ENCODE measurements at regions not wholly inside any gene's neighbourhood (a gene's known extent, or its start where the extent isn't known, plus 50 kb on each side); places are given as distances from the start of the nearest gene placed in this dataset.

GRCh38 chr20:10970109-10970508 lies 296.3 kb upstream of the JAG1 start:
- in situ Hi-C loops (cut with HindIII; ENCODE audit: low pct_unique_long_range_greater_than_20kb, low sequenced_read_pairs) (no loop called here), intact Hi-C loops (cut with micrococcal nuclease; ENCODE audit: unreplicated experiment) (no loop called here)
- no peaks in the 10 kb centered on the region for H3K27me3 ChIP-seq (ENCODE audit: control insufficient read depth, insufficient read depth, low read length)
- DNase-seq (ENCODE audit: low read depth, low spot score), result no peak
- ChIA-PET CTCF (no interaction called here), POLR2A (no interaction called here)
- no TSS peak for BruUV-seq (replicated peaks)
- no peak overlapping the region for H3K27ac ChIP-seq (ENCODE audit: low read length)
- no peaks in the 10 kb centered on the region for H3K36me3 ChIP-seq (ENCODE audit: control insufficient read depth, insufficient read depth, low read length)
- no peak for TF ChIP-seq TCF7L2 (IDR thresholded peaks at IDR 0.05; ENCODE audit: low read depth, low read length)
- no peak for TF ChIP-seq SIN3A (IDR thresholded peaks at IDR 0.05; ENCODE audit: borderline replicate concordance, insufficient read depth, low read depth, low read length)
- no peak for TF ChIP-seq POLR2AphosphoS5 (IDR thresholded peaks at IDR 0.05; ENCODE audit: low read depth, low read length)
- TF ChIP-seq REST (IDR thresholded peaks at IDR 0.05; ENCODE audit: insufficient read depth in 1 of 2, low read depth in 2 of 2, low read length in 1 of 2), result no peak
- no peak for TF ChIP-seq CTCF (IDR thresholded peaks at IDR 0.05)
- H3K9me3 ChIP-seq (ENCODE audit: control insufficient read depth, insufficient read depth, low read depth, low read length), result no peaks in the 10 kb centered on the region
- no peak overlapping the region for H3K4me3 ChIP-seq (ENCODE audit: low read depth in 2 of 2, low read length in 2 of 2)
- no peak for ATAC-seq
- no peaks in the 10 kb centered on the region for H3K4me1 ChIP-seq (ENCODE audit: control insufficient read depth, insufficient read depth, low read length)

- H3K4me3 ChIP-seq (ENCODE audit: low read depth in 2 of 2, low read length in 2 of 2), result no peak overlapping the region
- no peaks in the 10 kb centered on the region for H3K4me1 ChIP-seq (ENCODE audit: control insufficient read depth, insufficient read depth, low read length)
- H3K36me3 ChIP-seq (ENCODE audit: control insufficient read depth, insufficient read depth, low read length), result no peaks in the 10 kb centered on the region
- POLR2A ChIA-PET, result no interaction called here
- TF ChIP-seq TCF7L2 (IDR thresholded peaks at IDR 0.05; ENCODE audit: low read depth, low read length) (no peak), POLR2AphosphoS5 (IDR thresholded peaks at IDR 0.05; ENCODE audit: low read depth, low read length) (no peak), SIN3A (IDR thresholded peaks at IDR 0.05; ENCODE audit: borderline replicate concordance, insufficient read depth, low read depth, low read length) (no peak), CTCF (IDR thresholded peaks at IDR 0.05) (no peak), REST (IDR thresholded peaks at IDR 0.05; ENCODE audit: insufficient read depth in 1 of 2, low read depth in 2 of 2, low read length in 1 of 2) (no peak)
- CTCF ChIA-PET, result no interaction called here
- H3K27me3 ChIP-seq (ENCODE audit: control insufficient read depth, insufficient read depth, low read length), result no peaks in the 10 kb centered on the region
- BruUV-seq (replicated peaks), result no TSS peak
- DNase-seq (ENCODE audit: low read depth, low spot score) (no peak), ATAC-seq (no peak)
- in situ Hi-C loops (cut with HindIII; ENCODE audit: low pct_unique_long_range_greater_than_20kb, low sequenced_read_pairs), result no loop called here
- no peaks in the 10 kb centered on the region for H3K9me3 ChIP-seq (ENCODE audit: control insufficient read depth, insufficient read depth, low read depth, low read length)
- H3K27ac ChIP-seq (ENCODE audit: low read length), result no peak overlapping the region
- intact Hi-C loops (cut with micrococcal nuclease; ENCODE audit: unreplicated experiment), result no loop called here
Observed at GRCh38 chr20:10971096-10971495, 297.3 kb upstream of the JAG1 start.

Measured in Panc1 (cell line).